Kidney epithelial cell (primary cell): ENCODE measurements at regions not wholly inside any gene's neighbourhood (a gene's known extent, or its start where the extent isn't known, plus 50 kb on each side); places are given as distances from the start of the nearest gene placed in this dataset.
"Not testable (repeated sequence)": the region's sequence is repeated elsewhere in the genome, so short reads cannot be mapped to it uniquely, and the experiment has no call there.

ENCODE experiments used
- DNase-seq: peaks from one replicate; pipeline ENCODE4 v3.0.0-alpha.2; 2010; ENCODE audit warnings: low read depth
- H3K27me3 ChIP-seq: 2 replicates; pipeline ENCODE4 v1.6.0; 2011; ENCODE audit warnings: low read length; ENCODE audit not compliant: control insufficient read depth, insufficient read depth
- H3K36me3 ChIP-seq: 2 replicates; pipeline ENCODE4 v1.5.1; 2011; ENCODE audit warnings: low read length; ENCODE audit not compliant: control insufficient read depth, insufficient read depth
- H3K4me3 ChIP-seq: 2 replicates; pipeline ENCODE4 v1.5.1; 2011; ENCODE audit warnings: low read depth, mild to moderate bottlenecking, control low read depth, low read length
- TF ChIP-seq, protein P1 (sequence below): IDR thresholded peaks from 2 replicates; pipeline ENCODE4 v1.5.1; 2011; ENCODE audit warnings: mild to moderate bottlenecking, moderate library complexity, low read length, control low read depth, inconsistent platforms; ENCODE audit not compliant: insufficient read depth, poor library complexity, severe bottlenecking

DNA sequence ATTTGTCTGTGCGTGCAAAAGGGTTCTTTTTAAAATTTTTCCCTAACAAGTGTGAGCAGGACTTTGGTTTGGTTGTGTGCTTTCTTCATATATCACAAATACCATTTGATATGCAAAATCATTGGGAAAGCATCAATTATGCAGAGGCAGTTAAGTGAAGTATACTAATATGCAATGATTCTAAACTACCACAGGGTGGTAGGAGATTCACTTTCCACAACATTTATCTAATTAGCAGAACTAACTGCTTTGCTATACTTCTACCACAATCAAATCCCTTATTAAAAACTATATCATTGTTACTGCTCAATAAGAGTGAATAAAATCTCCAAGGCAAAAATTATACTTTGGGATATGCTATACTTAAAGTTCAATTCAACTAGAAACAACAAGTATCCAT is 2738.9 kb upstream of the PCDH20 start:
- Histone ChIP-seq H3K36me3 (no peaks in the 10 kb centered on the region), H3K4me3 (no peak overlapping the region), H3K27me3 (no peaks in the 10 kb centered on the region)
- TF ChIP-seq, protein P1, sequence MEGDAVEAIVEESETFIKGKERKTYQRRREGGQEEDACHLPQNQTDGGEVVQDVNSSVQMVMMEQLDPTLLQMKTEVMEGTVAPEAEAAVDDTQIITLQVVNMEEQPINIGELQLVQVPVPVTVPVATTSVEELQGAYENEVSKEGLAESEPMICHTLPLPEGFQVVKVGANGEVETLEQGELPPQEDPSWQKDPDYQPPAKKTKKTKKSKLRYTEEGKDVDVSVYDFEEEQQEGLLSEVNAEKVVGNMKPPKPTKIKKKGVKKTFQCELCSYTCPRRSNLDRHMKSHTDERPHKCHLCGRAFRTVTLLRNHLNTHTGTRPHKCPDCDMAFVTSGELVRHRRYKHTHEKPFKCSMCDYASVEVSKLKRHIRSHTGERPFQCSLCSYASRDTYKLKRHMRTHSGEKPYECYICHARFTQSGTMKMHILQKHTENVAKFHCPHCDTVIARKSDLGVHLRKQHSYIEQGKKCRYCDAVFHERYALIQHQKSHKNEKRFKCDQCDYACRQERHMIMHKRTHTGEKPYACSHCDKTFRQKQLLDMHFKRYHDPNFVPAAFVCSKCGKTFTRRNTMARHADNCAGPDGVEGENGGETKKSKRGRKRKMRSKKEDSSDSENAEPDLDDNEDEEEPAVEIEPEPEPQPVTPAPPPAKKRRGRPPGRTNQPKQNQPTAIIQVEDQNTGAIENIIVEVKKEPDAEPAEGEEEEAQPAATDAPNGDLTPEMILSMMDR = peak; percentile 27
- DNase-seq = no peak

DNA sequence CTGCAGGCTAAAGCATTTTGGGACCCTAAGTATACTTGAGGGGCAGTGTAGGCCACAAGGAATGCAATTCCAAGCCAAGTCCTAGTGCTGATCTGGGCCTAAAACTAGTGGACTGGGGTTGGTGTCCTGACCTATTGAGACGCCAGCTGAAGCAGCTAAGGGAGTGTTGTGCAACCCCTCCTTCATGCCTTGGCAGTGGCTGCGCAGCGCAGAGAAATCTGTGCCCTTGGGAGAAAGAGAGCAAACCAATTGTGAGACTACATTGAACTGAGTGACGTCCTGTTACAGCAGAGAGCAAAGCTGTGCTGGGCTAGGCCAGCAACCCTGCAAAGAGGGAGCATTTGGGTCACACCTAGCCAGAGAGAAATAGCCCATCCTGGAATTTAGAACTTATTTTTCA is 2715.0 kb upstream of the PCDH20 start:
- TF ChIP-seq, protein P1 = no peak
- DNase-seq = no peak
- no peaks in the 10 kb centered on the region for H3K27me3 ChIP-seq

DNA sequence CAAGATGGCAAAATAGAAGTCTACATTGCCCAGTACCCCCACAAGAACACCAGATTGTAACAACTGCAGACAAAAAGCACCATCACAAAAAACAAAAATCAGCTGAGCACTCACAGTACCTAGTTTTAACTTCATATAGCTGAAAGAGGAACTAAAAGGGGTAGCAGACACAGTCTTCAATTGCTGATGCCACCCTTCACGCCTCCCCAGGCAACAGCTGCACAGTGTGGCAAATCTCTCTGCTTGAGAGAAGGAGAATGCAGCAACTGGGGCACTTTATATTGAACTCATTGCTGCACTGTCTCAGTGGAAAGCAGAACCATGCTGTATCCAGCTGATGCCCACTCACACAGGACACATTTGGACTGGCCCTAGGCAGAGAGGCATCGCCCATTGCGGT is 2714.5 kb upstream of the PCDH20 start:
- no peaks in the 10 kb centered on the region for H3K27me3 ChIP-seq
- no peaks in the 10 kb centered on the region for H3K36me3 ChIP-seq
- H3K4me3 ChIP-seq = no peak overlapping the region
- DNase-seq = no peak
- TF ChIP-seq, protein P1 = no peak

More for the DNA sequence above, 2715.0 kb upstream of the PCDH20 start:
- no peak overlapping the region for H3K4me3 ChIP-seq
- no peaks in the 10 kb centered on the region for H3K36me3 ChIP-seq

DNA sequence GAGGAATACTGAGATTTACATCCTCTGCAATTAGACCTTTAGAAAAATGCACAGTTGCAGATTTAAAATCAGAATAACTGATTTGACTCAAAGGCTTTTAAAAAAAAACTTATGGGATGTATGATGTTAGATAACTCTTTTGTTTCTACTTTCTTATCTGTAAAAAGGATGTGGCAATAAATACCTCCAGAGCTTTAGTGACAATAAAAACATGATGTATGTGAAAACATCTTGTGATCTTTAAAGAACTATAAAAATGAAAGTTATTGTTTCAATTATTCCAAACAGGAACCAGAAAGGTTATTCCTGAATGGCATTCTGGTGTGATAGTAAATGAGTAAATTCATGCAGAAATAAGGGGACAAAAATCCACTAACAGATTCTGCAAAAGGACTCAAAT is 2712.2 kb upstream of the PCDH20 start:
- TF ChIP-seq, protein P1 = no peak
- DNase-seq = no peak
- Histone ChIP-seq H3K4me3 (no peak overlapping the region), H3K36me3 (no peaks in the 10 kb centered on the region), H3K27me3 (no peaks in the 10 kb centered on the region)

DNA sequence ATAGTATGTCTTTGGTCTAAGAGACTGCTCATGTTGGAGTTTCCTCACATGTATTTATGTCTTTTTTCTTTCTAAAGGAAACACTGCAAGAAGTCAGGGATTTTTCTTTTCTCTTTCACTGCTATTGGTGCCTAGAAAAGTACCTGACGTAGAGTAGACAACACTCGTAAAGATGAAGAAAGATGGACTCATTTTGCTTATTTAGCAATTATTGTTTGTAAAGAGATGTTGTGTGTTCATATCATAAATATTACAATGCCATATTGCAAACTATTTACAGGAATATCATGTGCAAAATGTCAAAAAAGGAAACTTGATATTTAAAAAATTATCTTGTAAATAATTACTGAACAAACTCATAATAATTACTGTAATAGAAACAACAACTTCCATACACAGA is 2711.5 kb upstream of the PCDH20 start:
- Histone ChIP-seq H3K27me3 (no peaks in the 10 kb centered on the region), H3K36me3 (no peaks in the 10 kb centered on the region), H3K4me3 (no peak overlapping the region)
- DNase-seq = no peak
- TF ChIP-seq, protein P1 = no peak

DNA sequence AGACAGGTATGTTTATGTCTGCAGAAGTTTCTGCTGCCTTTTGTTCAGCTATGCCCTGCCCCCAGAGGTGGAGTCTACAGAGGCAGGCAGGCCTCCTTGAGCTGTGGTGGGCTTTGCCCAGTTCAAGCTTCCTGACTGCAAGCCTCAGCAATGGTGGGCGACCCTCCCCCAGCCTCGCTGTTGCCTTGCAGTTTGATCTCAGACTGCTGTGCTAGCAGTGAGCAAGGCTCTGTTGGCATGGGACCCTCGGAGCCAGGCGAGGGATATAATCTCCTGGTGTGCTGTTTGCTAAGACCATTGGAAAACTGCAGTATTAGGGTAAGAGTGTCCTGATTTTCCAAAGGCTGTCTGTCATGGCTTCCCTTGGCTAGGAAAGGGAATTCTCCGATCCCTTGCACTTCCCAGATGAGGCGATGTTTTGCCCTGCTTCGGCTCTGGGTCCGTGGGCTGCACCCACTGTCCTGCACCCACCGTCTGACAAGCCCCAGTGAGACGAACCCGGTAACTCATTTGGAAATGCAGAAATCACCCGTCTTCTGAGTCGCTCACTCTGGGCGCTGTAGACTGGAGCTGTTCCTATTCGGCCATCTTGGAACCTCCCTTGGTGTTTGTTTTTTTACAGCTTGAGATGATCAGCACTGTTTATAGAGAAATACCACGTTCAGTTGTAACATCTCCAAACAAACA is 2705.5 kb upstream of the PCDH20 start:
- DNase-seq, H3K4me3 ChIP-seq, H3K27me3 ChIP-seq, H3K36me3 ChIP-seq: not testable (repeated sequence)
